Nephron (organoid): ENCODE measurements at regions not wholly inside any gene's neighbourhood (a gene's known extent, or its start where the extent isn't known, plus 50 kb on each side); places are given as distances from the start of the nearest gene placed in this dataset.

Experiments used
- H3K27ac Mint-ChIP-seq, 3 experiments: 2 replicates each; pipeline ENCODE4 v1.8.0; 2020; ENCODE audit warnings: mixed read lengths in 3 of 3, mild to moderate bottlenecking in 2 of 3, moderate library complexity in 1 of 3
- H3K27me3 Mint-ChIP-seq: 2 replicates; pipeline ENCODE4 v1.8.0; 2021; ENCODE audit warnings: low read depth, mild to moderate bottlenecking, moderate library complexity, mixed read lengths
- H3K36me3 Mint-ChIP-seq: 2 replicates; pipeline ENCODE4 v1.8.0; 2020; ENCODE audit warnings: low read depth, mixed read lengths
- H3K4me1 Mint-ChIP-seq: 2 replicates; pipeline ENCODE4 v1.8.0; 2020; ENCODE audit warnings: mixed read lengths
- H3K4me3 Mint-ChIP-seq, 3 experiments: 2 replicates each; pipeline ENCODE4 v1.8.0; 2020; ENCODE audit warnings: mild to moderate bottlenecking in 3 of 3, mixed read lengths in 3 of 3, moderate library complexity in 2 of 3
- H3K9me3 Mint-ChIP-seq: 2 replicates; pipeline ENCODE4 v1.8.0; 2020; ENCODE audit warnings: mixed read lengths
- CTCF ChIP-seq, 3 experiments: fragments of 200-600 bp; sonication (generic); IDR thresholded peaks; one replicate each; pipeline ENCODE4 v1.5.0; 2021; ENCODE audit warnings: antibody characterized with exemption in 3 of 3; ENCODE audit not compliant: unreplicated experiment in 3 of 3

DNA sequence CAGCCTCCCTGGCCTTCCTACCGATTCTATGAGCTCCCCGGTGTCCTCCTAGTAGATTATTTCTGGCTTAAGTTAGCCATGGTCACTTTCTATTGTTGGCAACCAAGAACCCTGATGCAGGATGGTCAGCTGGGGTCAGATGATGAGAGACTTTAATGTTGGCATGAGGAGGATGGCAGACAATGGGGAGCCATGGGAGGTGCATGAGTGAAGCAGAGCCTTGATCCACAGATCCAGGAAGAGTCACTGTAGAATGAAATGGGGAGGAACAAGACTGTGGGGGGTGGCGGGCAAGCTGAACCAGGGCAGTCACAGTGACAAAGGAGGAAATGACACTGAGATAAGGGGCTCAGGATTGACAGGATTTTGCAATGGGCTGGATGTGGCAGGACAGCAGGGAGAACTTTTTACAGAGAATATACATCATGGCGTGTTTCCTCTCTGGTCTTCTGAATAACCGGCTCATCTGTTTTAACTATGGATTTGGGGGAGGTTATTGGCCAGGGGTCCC is 60.9 kb downstream of the RPLP1 start:
- H3K9me3 Mint-ChIP-seq, result peaks cover 11% of the 10 kb centered on the region
- peaks cover 4% of the 10 kb centered on the region for H3K36me3 Mint-ChIP-seq
- H3K27me3 Mint-ChIP-seq, result peaks cover 14% of the 10 kb centered on the region
- TF ChIP-seq CTCF (IDR thresholded peaks at IDR 0.05; ENCODE audit: unreplicated experiment in 3 of 3), result no peak
- no peak overlapping the region for H3K4me3 Mint-ChIP-seq
- no peaks in the 10 kb centered on the region for H3K4me1 Mint-ChIP-seq
- H3K27ac Mint-ChIP-seq, result no peak overlapping the region

- peaks cover 10% of the 10 kb centered on the region for H3K9me3 Mint-ChIP-seq
These were observed 61.4 kb downstream of the RPLP1 start for GRCh38 chr15:69513986-69514385.

GRCh38 chr15:69515508-69515907 is 62.9 kb downstream of the RPLP1 start:
- Mint-ChIP-seq H3K4me3 (no peak overlapping the region), H3K4me1 (no peaks in the 10 kb centered on the region), H3K27me3 (peaks cover 19% of the 10 kb centered on the region), H3K36me3 (no peaks in the 10 kb centered on the region), H3K27ac (no peak overlapping the region), H3K9me3 (no peaks in the 10 kb centered on the region)
- no peak for TF ChIP-seq CTCF (IDR thresholded peaks at IDR 0.05; ENCODE audit: unreplicated experiment in 3 of 3)

More at GRCh38 chr15:69513986-69514385, 61.4 kb downstream of the RPLP1 start:
- H3K4me3 Mint-ChIP-seq, result no peak overlapping the region
- no peak for TF ChIP-seq CTCF (IDR thresholded peaks at IDR 0.05; ENCODE audit: unreplicated experiment in 3 of 3)
- H3K27me3 Mint-ChIP-seq, result peaks cover 14% of the 10 kb centered on the region
- no peak overlapping the region for H3K27ac Mint-ChIP-seq
- no peaks in the 10 kb centered on the region for H3K4me1 Mint-ChIP-seq
- H3K36me3 Mint-ChIP-seq, result peaks cover 4% of the 10 kb centered on the region

DNA sequence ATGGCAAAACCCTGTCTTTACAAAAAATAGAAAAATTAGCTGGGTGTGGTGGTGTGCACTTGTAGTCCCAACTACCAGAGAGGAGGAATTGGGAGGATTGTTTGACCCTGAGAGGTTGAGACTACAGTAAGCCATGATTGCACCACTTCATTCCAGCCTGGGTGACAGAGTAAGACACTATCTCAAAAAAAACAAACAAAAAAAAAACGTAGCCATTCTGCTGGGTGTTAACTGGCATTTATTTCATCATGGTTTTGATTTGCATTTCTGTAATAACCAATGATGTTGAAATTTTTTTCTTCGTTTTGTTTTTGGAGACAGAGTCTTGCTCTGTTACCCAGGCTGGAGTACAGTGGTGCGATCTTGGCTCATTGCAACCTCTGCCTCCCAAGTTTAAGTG is 63.3 kb downstream of the RPLP1 start:
- H3K9me3 Mint-ChIP-seq, result no peaks in the 10 kb centered on the region
- H3K27ac Mint-ChIP-seq, result no peak overlapping the region
- H3K36me3 Mint-ChIP-seq, result no peaks in the 10 kb centered on the region
- no peak overlapping the region for H3K4me3 Mint-ChIP-seq
- H3K4me1 Mint-ChIP-seq, result no peaks in the 10 kb centered on the region
- H3K27me3 Mint-ChIP-seq, result peaks cover 22% of the 10 kb centered on the region
- no peak for TF ChIP-seq CTCF (IDR thresholded peaks at IDR 0.05; ENCODE audit: unreplicated experiment in 3 of 3)

- Mint-ChIP-seq H3K4me1 (no peaks in the 10 kb centered on the region), H3K4me3 (no peak overlapping the region), H3K27me3 (peaks cover 22% of the 10 kb centered on the region), H3K9me3 (no peaks in the 10 kb centered on the region), H3K36me3 (no peaks in the 10 kb centered on the region), H3K27ac (no peak overlapping the region)
- no peak for TF ChIP-seq CTCF (IDR thresholded peaks at IDR 0.05; ENCODE audit: unreplicated experiment in 3 of 3)
These were observed 64.4 kb downstream of the RPLP1 start for GRCh38 chr15:69517052-69517451.

- Mint-ChIP-seq H3K36me3 (no peaks in the 10 kb centered on the region), H3K4me3 (no peak overlapping the region), H3K27ac (no peak overlapping the region), H3K9me3 (no peaks in the 10 kb centered on the region), H3K4me1 (peaks cover 8% of the 10 kb centered on the region), H3K27me3 (peaks cover 22% of the 10 kb centered on the region)
- no peak for TF ChIP-seq CTCF (IDR thresholded peaks at IDR 0.05; ENCODE audit: unreplicated experiment in 3 of 3)
These were observed 66.2 kb downstream of the RPLP1 start for GRCh38 chr15:69518806-69519205.
